Dermis microvascular lymphatic vessel endothelial cell (primary cell): ENCODE measurements at regions not wholly inside any gene's neighbourhood (a gene's known extent, or its start where the extent isn't known, plus 50 kb on each side); places are given as distances from the start of the nearest gene placed in this dataset.

ENCODE experiments used
- DNase-seq, 2 donors: peaks; one replicate each; pipeline versions ENCODE4 v3.0.0 to v3.0.0-alpha.2; 2010; ENCODE audit warnings: low read depth in 2 of 2

DNA sequence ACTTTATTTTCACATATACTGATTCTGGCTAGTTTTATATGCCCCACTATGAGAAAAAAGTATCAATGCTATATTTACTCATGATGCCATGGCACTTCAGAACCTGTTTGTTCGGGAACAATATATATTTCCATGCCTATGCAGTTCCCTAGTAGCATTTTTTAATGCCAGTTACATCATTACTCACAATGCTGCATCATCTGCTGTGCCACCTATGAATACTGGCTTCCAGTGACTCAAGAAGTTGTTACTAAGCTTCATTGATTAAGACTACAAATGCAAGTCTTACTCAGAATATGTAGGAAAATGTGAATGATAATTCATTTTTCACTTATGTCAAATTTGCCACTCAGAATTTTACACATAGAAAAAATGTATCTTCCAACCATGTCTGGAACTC lies 97.9 kb downstream of the MAFB start:
- no peak for DNase-seq

DNA sequence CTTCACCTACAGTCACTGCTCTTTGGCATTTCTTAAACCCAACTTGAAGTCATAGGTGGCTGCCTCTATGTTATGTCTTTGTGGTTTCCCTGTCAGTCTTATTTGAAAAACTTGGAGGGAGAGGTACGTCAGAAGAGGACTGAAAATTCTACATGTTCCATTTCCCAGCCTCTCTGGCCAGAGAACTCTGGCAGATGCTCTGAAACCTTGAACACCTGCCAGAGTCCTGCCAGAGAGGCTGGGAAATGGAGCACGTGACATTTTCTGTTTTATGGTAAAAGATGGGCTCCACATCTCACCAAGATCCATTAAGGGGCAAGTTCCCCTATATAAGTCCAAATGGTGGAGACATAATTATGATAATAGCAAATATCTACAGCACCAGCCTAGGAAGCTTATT lies 99.5 kb downstream of the MAFB start:
- DNase-seq: no peak

DNA sequence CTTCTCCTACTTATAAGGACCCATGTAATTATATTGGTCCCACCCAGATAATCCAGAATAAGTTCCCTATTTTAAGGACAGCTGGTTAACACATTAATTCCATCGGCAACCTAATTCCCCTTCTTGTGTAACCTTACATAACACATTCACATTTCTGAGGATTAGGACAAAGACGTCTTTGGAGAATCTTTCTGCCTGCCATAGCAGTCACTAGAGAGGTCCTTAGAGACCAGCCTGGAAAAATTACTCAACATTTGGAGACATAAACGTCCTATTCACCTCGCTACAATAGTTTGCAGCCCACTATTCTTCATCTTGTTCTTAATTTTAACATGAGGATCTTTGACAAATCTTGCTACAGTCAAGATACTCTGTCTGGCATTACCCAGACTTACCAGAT lies 100.1 kb downstream of the MAFB start:
- DNase-seq: no peak

DNA sequence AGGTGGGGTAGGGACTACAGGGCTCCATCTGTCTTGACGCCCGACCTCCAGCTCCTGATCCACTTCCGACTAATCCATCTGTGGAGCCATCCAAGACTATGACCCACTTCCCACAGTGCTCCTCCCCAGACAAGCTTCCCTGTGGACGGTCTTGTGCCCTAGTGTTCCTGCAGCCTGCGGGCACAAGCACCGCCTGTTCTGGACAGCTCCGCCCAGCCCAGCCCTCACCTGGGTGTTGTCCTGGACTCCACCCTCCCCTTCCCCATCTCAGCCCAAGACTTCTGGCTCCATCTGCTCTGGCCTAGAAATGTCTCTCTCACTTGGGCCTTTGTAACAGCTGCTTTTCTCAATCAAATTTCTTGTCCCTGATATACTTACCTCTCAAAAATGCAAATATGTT lies 102.0 kb downstream of the MAFB start:
- DNase-seq: no peak

DNA sequence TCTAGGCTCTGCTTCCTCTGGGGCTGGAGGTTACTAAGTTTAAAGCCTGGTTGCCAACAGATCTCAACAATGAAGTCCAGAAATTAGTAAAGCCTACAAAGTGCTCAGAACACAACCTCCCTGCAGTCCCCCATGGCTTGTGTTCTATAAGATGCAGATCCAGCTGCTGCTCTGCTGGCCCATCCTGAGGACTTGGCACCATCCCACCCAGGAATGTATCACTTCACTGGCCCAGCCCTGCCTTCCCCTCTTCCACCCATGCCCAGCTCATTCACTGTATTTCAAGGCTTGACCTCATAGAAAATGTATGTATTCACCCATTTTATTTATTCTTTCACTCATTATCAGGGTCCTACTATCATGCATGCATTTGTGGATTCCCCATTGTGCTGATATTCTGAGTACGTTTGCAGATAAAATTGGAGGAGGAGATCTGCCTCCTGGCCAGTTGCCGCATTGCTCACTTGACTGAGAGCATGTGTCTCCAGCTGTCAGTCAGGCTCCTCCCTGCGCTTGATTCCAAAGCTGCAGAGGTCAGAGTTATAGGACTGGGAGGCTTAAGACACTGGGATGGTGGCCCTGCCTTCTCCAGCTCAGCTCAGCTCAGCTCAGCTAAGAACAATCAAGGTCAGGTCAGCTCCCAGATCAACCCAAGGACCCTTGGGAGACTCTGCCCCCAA lies 104.8 kb downstream of the MAFB start:
- no peak for DNase-seq

DNA sequence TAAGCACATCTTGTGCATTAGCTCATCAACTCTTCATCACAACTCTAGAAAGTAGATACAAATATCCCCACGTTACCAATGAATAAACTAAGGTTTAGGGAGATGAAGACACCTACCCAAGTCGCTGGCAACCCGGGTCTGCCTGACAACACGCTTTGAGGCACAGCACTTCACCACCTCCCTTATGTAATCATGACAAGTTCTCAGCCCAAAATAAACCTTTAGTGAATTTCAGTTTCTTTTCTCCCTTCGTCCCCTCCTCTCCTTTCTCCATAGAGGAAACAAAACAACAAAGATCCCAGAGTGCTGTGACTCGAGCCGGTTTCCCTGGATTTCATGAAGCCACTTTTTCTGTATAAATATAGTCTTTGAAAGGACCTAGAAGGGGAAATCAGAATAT lies 105.4 kb downstream of the MAFB start:
- DNase-seq: no peak

DNA sequence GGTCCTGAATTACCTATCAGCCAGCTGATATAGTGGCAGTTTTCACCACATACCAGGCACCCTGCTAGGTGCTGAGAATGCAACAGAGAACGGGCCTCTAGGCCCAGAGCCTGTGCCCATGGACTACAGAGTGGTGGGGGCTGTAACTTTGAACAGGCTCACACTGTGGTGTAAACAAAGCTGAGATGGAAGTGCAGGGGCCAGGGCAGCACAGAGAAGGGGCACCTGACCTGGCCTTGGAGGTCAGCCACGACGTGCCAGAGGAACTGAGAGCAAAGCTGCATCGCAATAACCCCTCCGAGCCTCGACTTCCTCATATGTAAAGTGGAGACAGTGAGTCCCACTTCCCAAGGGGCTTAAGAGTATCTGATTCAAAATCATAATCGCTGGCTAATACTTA lies 105.8 kb downstream of the MAFB start:
- DNase-seq: no peak

DNA sequence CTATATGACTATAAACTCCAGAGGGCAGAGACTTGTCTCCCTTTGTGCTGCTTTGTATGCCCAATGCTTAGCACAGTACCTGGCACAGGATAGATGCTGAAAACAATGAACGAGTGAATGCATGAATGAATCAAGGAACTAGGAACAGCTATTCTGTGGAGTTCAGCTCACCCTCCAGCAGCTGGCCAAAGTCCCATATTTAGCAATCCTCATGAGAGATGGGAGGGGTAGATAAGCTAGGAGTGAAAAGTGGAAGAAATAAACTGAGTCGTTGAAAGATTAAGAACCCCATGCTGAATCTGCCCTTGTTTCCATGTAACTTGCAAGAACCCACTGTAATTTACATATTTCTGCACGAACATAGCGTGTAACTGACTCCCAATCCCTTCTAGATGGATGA lies 106.5 kb downstream of the MAFB start:
- DNase-seq: no peak

DNA sequence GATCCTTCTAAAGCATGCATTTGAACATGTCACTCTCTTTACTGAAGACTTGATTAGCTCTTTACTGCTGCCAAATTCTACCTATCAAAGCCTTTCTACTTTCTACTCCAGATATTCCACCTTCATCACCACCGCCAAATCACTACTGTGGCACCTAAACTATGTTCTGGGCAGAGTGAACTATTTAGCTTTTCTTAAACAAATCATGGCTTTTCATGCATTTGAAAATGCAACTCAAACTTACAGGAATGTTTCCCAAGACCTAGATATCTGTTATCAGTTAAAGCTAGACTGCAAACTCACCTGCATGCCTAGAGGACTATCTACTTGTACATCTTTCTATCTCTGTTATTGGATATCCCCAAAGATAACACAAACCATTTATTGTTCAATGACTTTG lies 109.3 kb downstream of the MAFB start:
- DNase-seq: no peak

DNA sequence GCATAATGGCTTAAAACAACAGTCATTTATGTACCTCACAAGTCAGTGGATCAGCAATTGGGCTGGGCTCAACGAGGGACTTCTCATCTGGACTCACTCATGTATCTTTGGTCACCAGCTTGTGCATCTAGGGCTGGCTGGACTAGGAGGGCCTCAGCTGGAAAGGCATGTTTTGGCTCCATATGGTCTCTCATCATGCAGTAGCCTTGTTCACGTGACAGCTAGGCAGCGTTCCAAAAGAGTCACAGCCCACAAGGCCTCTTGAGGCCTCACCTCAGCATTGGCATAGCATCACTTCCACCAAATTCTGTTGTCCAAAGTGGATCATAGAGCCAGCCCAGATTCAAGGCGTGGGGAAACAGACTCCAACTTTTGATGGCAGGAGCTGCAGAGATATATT lies 110.1 kb downstream of the MAFB start:
- DNase-seq: no peak

DNA sequence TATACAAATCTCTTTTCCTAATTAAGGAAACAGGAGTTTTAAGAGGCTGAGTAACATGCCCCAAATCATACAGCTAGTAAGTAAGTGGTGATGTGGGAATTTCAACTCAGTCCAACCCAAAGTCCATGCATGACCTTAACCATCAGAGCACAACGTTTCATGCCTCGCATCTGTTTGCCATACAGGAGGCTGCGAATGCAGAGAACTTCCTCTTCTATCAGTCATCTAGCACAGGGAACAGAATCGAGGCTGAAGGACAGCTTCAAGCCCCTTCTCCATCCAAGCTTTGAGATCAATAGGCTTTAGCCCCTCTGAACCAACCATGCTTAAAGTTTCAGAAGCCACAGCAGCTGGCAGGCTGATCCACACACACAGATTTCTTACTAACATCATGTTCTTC lies 113.2 kb downstream of the MAFB start:
- no peak for DNase-seq

DNA sequence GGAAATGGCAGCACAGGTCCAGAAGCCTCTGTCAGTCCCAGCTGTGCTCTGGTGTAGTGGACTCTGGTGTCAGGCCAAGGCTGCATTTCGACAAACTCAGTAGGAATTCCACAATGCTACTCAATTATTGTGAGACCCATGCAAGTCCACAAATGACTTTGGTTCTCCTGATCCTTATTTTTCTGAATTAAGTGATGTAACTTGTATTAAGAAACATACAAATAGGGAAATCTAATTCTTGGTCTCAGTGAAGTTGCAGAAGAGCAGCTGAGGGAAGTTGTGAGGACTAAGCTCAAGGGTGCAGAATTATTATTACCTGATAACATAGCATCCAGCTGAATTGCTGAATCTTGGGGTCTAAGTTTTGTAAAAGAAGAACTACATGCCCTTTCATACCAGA lies 116.8 kb downstream of the MAFB start:
- no peak for DNase-seq

DNA sequence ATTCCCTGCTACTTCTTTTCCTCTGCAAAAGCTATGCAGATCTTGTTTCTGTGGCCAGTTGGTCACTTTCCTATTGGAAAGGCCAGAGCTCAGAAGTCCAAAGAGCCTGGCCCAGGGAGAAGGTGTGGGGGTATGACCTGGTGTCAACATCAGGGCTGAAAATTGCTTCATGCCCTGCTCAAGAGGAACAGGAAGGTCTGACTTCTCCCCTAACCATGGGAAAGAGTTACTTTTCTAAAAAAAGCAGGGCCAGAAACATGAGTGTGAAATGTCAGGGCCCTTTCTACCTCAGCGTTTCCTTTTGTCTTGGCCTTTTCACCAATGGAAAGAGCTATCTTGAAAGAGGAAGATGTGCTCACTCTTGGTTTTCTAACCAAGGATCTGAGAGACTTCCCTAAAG lies 117.4 kb downstream of the MAFB start:
- DNase-seq: no peak

DNA sequence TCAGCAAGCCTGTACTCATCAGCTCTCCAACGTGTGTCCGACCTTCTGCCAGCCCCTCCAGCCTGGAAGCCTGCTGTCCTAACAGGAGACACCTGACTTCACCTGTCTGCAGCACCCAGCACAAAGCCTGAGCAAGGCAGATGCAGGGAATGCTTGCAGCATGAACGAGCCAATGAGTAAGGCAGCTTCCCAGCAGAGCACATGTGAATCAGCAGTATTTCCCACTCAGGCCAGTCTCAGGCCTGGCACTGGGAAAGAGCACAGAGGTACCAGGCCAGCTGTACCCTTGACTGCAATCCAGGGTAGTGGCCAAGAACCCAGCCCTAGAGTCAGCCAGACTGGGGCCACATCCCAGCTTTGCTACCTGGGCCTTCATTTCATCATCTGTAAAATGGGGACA lies 120.8 kb downstream of the MAFB start:
- no peak for DNase-seq

DNA sequence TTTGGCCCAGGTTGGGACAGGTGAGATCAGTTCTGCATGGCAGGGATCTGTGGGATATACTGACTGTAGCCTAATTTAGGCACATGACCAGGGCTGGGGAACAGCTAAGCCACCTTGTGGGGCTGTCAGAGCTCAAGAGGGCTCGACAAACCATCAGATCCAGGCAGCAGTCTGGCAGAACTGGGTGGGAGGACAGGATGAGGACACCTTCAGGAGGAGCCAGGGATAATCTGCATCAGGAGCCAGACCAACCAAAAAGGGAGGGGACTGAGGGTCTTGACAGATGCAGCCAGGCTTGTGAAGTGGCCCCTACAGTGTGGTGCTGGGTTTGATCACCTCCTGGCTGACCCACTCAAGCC lies 123.4 kb downstream of the MAFB start:
- no peak for DNase-seq

DNA sequence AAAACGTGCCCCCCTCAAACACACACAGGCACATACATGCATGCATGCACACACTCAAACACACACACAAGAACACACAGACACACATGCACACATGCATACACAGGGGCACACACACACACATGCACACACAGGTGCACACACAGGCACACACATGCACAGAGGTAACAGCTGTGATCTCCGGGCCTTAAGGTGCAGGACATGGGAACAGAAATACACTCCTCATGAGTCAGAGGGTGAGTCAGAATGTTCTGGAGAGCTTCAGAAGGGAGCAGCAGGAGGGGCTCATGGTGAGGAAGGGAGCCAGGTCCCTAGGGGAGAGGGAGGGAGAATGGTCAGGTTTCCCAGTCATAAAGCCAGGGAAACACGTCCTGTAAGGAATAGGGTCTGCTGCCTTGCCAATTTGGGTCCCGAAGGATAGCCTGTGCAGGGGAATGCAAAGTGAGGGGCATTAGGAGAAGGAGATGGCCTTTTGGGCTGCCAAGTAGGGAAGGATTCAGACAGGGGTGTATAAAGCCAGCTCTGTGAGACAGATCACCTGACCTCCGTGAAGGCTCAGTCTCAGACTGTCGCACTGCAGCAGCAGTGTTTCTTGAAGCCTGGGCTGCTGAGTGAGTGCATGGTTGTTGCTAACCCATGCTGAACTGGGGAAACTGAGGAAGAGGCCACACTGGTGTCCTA lies 123.9 kb downstream of the MAFB start:
- DNase-seq: peak in 1 of 2 donors; percentile 30

DNA sequence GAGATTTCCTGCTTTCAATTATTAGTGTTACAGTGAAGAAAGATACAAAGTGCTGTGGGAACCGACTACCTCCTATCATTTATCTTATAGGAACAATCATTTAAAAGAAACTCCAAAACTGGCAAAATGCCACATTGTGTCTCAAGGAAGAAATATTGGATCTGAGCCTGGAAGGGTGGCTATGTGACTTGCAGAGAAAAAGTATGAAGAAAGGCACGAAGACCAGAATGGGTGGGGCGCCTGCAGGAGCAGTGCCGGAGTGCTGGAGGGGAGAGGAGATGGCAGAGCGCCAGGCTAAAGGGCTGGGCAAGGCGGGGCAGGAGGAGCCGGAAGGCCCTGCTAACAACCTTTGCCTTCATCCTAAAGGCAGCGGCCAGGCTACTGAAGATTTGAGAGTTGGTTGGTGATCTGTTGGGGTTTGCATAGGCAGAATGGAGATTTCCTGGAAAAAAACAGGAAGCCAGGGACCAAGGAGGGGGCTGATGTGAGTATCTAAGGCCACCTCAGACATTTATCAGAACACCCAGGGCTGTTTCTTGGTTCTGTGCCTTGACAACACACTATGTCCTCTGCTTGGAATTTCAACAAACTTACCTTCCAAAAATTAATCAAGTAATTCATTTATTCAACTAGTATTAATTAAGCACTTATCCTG lies 125.6 kb downstream of the MAFB start:
- DNase-seq: peak in 1 of 2 donors; percentile 41

DNA sequence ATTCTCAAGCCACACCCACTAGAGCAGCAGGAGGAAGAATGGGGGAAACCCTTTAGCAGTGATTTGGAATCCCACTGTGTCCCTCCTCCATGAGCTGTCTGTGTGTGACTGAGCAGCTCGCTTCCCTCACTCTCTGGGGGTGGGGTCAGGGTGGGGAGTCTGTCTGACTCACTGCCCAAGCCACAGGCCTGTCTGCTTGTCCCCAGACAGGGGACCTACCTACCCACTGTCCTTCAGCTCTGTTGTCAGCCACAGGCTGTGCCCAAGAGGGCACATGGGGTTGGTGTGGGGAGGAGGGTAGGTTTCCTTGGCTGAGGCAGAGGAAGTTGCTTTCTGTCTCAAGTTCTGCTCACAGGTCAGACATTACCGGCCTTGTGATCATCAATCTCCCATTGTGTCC lies 127.0 kb downstream of the MAFB start:
- no peak for DNase-seq

DNA sequence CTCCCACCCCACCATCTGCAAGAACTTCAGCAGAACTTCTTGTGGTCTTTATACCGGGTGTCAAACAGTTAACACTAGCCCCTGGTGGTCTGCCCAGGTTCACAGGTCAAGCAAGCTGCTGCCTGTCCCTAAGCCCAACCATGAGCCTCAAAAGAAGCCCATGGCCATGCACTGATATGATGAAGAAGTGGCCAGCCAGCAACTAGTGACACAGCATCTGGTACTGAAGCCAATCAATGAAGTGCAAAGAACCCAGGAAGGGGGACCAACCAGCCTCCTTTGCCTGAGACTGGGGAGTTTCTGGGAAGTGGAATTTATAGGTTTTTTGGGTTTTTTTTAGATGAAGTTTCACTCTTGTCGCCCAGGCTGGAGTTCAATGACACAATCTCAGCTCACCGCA lies 127.8 kb downstream of the MAFB start:
- DNase-seq: no peak

DNA sequence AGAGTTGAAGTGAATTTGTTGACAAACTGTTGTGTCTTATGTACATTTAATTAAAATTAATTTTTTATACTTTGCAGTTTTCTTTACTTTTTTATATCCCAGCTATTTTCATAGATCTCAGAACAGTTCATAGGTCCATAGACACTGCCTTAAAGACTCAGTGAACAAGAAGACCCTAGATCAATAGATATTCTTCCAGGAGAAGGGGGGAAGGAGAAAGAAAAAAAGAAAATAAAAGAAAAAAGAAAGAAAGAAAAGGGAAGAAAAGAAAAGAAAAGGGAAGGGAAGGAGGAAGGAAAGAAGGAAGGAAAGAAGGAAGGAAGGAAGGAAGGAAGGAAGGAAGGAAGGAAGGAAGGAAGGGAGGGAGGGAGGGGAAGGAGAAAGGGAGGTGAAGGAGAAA lies 130.8 kb downstream of the MAFB start:
- no peak for DNase-seq

DNA sequence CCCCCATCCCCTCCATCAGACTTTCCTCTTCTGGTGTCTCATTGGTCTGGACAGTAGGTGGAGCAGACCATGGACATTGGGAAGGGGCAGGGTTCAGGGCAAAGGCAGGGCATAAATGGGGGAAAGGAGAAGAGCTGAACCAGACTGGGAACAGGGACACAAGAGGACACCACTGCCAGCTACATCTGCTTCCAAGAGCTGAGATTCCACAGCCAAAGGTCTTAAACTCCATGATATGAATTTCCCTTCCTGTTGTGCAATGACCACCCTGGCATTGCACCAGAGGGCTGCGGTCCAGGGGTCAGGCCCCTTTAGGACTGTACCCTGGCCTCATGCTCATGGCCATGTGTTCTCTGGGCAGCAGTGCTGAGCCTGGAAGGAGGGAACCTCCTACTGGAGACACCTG lies 137.9 kb downstream of the MAFB start:
- peak in 1 of 2 donors; percentile 36 for DNase-seq

DNA sequence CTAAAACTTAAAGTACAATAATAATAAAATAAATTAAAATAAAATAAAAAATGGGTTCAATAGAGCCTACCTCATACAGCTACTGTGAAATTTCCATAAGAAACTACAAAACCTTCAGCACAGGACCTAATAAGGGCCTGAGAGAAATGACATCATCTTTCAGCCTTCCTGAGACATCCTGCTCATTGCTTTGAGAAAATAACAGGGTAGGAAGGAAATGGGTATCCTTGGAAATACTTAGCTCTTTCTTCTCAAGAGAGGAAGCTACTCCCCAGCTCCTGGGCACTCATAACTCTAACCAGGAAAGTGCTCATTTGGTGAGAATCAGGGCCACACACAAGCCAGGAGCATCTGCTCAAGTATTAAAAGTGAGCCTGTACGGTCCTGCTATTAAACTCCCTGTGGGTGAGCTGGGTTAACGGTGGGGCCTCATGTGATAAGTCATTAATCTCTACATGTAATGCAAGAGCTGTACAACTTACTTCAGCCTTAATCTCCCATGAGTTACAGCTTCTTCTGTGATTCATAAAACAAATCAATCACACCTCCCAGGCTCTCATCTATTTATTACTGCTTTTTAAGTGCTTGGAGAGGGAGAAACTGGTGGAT lies 141.4 kb downstream of the MAFB start:
- DNase-seq: peak in 1 of 2 donors; percentile 41

DNA sequence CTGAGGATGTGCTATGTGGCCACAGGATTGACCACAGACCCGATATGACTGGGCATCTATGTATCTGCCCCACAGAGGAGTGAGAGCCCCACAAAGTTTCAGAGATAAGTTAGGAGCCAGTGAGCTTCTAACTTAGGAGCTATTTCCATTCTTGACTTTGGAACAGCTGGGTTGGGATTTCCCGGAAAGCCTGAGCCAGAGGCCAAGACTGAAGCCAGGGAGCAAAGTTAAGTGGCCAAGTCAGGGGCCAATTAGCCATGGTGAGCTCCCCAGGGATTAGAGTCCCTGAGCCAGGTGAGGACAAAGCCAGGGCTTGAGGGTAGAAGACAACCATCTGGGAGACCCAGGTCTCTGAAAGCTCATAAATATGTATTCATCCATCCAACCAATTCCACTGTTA lies 143.6 kb downstream of the MAFB start:
- no peak for DNase-seq
